ENCODE measurements at regions not wholly inside any gene's neighbourhood (a gene's known extent, or its start where the extent isn't known, plus 50 kb on each side); places are given as distances from the start of the nearest gene placed in this dataset.

DNA sequence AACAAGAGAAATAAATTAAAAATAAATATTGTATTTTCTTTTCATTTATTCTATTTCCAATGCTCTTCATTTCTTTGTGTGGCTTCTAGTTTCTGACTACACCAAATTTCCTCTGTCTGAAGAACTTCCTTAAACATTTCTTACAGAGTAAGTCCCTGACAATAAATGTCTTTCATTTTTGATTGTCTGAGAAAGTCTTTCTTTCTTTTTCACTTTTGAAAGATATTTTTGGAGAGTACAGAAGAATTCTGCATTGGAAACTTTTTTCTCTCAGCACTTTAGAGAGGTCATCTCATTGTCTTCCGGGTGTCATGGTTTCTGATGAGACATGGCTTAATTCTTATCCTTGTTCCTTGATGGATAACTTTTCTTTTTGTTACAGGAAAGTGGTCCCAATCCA, 119.6 kb downstream of the MOBP start:
- ChIA-PET POLR2A (no interaction called here), CTCF (no interaction called here), RAD21 (ENCODE audit: low non-redundant PET in 1 of 2, low total read pairs in 2 of 2, uncharacterized antibody in 2 of 2, unreplicated experiment in 2 of 2) (no interaction called here)
- Histone ChIP-seq H2AFZ (ENCODE audit: low read depth, low read length, poor library complexity, severe bottlenecking) (no peak overlapping the region), H3K27ac (ENCODE audit: low read depth, low read length) (no peak overlapping the region), H3K4me1 (ENCODE audit: control insufficient read depth in 1 of 2, insufficient read depth in 2 of 2, low read length in 2 of 2) (no peaks in the 10 kb centered on the region), H3K9ac (ENCODE audit: low read length) (no peak overlapping the region), H3K79me2 (ENCODE audit: insufficient read depth, low read length) (no peaks in the 10 kb centered on the region), H3K9me3 (ENCODE audit: control insufficient read depth in 1 of 2, insufficient read depth in 1 of 2, low read depth in 1 of 2, low read length in 2 of 2) (no peaks in the 10 kb centered on the region), H3K27me3 (ENCODE audit: insufficient read depth, low read length) (no peaks in the 10 kb centered on the region), H4K20me1 (ENCODE audit: insufficient read depth) (no peaks in the 10 kb centered on the region), H3K4me3 (replicated peaks in 1 of 2; ENCODE audit: low read depth in 1 of 2, low read length in 2 of 2) (no peak overlapping the region), H3K36me3 (ENCODE audit: control insufficient read depth in 1 of 2, insufficient read depth in 2 of 2, low read length in 2 of 2) (no peaks in the 10 kb centered on the region), H3K9me2 (ENCODE audit: insufficient read depth) (no peaks in the 10 kb centered on the region), H3K4me2 (ENCODE audit: low read length) (no peak overlapping the region)
- intact Hi-C loops (cut with micrococcal nuclease) = no loop called here
- DNase-seq (ENCODE audit: low read depth, low spot score) (no peak), ATAC-seq (no peak)
- BruUV-seq (replicated peaks) = no TSS peak
- TF ChIP-seq EZH2 (IDR thresholded peaks at IDR 0.05) = no peak

DNA sequence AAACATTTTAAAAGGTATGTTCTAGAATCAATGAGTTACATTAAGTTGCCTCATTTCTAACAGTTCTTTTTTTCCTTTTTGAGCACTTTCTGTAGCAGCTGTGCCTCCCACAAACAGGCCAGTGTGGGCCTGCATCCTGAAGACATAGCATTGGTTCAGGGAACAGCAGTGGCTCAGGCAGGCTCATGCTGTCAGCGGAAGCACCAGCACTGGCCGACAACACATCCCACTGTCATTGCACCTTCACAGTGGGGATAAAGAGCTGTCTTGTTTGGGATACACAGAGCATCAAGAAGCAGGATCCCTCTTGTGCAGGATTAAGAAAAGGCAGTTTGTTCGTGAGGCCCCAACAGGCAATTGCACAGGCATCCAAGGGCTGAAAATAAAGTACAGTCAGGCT, 123.3 kb downstream of the MOBP start:
- TF ChIP-seq ZNF274 (IDR thresholded peaks at IDR 0.05; ENCODE audit: low read depth, low read length) = no peak
- TF ChIP-seq ELF1 (IDR thresholded peaks at IDR 0.05; ENCODE audit: borderline replicate concordance, low read depth) = no peak
- no peak for TF ChIP-seq SP1 (IDR thresholded peaks at IDR 0.05; ENCODE audit: low read depth)
- TF ChIP-seq YY1 (IDR thresholded peaks at IDR 0.05; ENCODE audit: extremely low read depth, insufficient replicate concordance, low read depth, low read length) = no peak
- H3K27me3 ChIP-seq (ENCODE audit: insufficient read depth, low read length) = no peaks in the 10 kb centered on the region
- H3K27ac ChIP-seq (ENCODE audit: low read depth, low read length) = no peak overlapping the region
- no peaks in the 10 kb centered on the region for H3K79me2 ChIP-seq (ENCODE audit: insufficient read depth, low read length)
- ChIA-PET CTCF (no interaction called here), RAD21 (ENCODE audit: low non-redundant PET in 1 of 2, low total read pairs in 2 of 2, uncharacterized antibody in 2 of 2, unreplicated experiment in 2 of 2) (no interaction called here), POLR2A (no interaction called here)
- BruUV-seq (replicated peaks) = no TSS peak
- H3K4me2 ChIP-seq (ENCODE audit: low read length) = no peak overlapping the region
- no peak overlapping the region for H3K4me3 ChIP-seq (replicated peaks in 1 of 2; ENCODE audit: low read depth in 1 of 2, low read length in 2 of 2)
- H4K20me1 ChIP-seq (ENCODE audit: insufficient read depth) = no peaks in the 10 kb centered on the region
- ATAC-seq = no peak
- no peak overlapping the region for H2AFZ ChIP-seq (ENCODE audit: low read depth, low read length, poor library complexity, severe bottlenecking)
- H3K9ac ChIP-seq (ENCODE audit: low read length) = no peak overlapping the region
- H3K4me1 ChIP-seq (ENCODE audit: control insufficient read depth in 1 of 2, insufficient read depth in 2 of 2, low read length in 2 of 2) = no peaks in the 10 kb centered on the region
- no peaks in the 10 kb centered on the region for H3K36me3 ChIP-seq (ENCODE audit: control insufficient read depth in 1 of 2, insufficient read depth in 2 of 2, low read length in 2 of 2)
- H3K9me3 ChIP-seq (ENCODE audit: control insufficient read depth in 1 of 2, insufficient read depth in 1 of 2, low read depth in 1 of 2, low read length in 2 of 2) = no peaks in the 10 kb centered on the region
- H3K9me2 ChIP-seq (ENCODE audit: insufficient read depth) = no peaks in the 10 kb centered on the region
- intact Hi-C loops (cut with micrococcal nuclease) = no loop called here
- DNase-seq (ENCODE audit: low read depth, low spot score) = no peak

Measured in HCT116 (cell line).